Nephron progenitor cell (in vitro differentiated cells): ENCODE measurements at regions not wholly inside any gene's neighbourhood (a gene's known extent, or its start where the extent isn't known, plus 50 kb on each side); places are given as distances from the start of the nearest gene placed in this dataset.

ENCODE experiments used
- DNase-seq: peaks from one replicate; pipeline ENCODE4 v3.0.0; 2021
- H3K27ac Mint-ChIP-seq: 2 replicates; pipeline ENCODE4 v1.8.0; 2021; ENCODE audit warnings: mild to moderate bottlenecking, moderate library complexity, mixed read lengths
- H3K27me3 Mint-ChIP-seq: 2 replicates; pipeline ENCODE4 v1.8.0; 2021; ENCODE audit warnings: mild to moderate bottlenecking, low read depth, mixed read lengths; ENCODE audit not compliant: poor library complexity
- H3K36me3 Mint-ChIP-seq: 2 replicates; pipeline ENCODE4 v1.8.0; 2021; ENCODE audit warnings: low read depth, mixed read lengths
- H3K4me1 Mint-ChIP-seq: 2 replicates; pipeline ENCODE4 v1.8.0; 2021; ENCODE audit warnings: mixed read lengths
- H3K4me3 Mint-ChIP-seq: 2 replicates; pipeline ENCODE4 v1.8.0; 2021; ENCODE audit warnings: mild to moderate bottlenecking, moderate library complexity, mixed read lengths
- H3K9me3 Mint-ChIP-seq: 2 replicates; pipeline ENCODE4 v1.8.0; 2021; ENCODE audit warnings: mild to moderate bottlenecking, moderate library complexity, mixed read lengths
- CTCF ChIP-seq: fragments of 200-600 bp; sonication (generic); IDR thresholded peaks from 2 replicates; pipeline ENCODE4 v1.5.0; 2021; ENCODE audit warnings: antibody characterized with exemption

GRCh38 chr10:57973451-57973850 lies 294.2 kb downstream of the IPMK start:
- TF ChIP-seq CTCF = no peak
- Mint-ChIP-seq H3K4me3 (no peak overlapping the region), H3K27me3 (no peaks in the 10 kb centered on the region), H3K9me3 (no peaks in the 10 kb centered on the region), H3K36me3 (no peaks in the 10 kb centered on the region), H3K27ac (no peak overlapping the region), H3K4me1 (no peaks in the 10 kb centered on the region)
- no peak for DNase-seq

GRCh38 chr10:57972783-57973182 lies 294.9 kb downstream of the IPMK start:
- TF ChIP-seq CTCF = no peak
- Mint-ChIP-seq H3K4me3 (no peak overlapping the region), H3K4me1 (no peaks in the 10 kb centered on the region), H3K27me3 (no peaks in the 10 kb centered on the region), H3K9me3 (no peaks in the 10 kb centered on the region), H3K36me3 (no peaks in the 10 kb centered on the region), H3K27ac (no peak overlapping the region)
- DNase-seq = no peak

GRCh38 chr10:57968328-57969016 lies 299.2 kb downstream of the IPMK start:
- Mint-ChIP-seq H3K4me3 (no peak overlapping the region), H3K9me3 (no peaks in the 10 kb centered on the region), H3K4me1 (no peaks in the 10 kb centered on the region), H3K36me3 (no peaks in the 10 kb centered on the region), H3K27ac (no peak overlapping the region), H3K27me3 (no peaks in the 10 kb centered on the region)
- DNase-seq = no peak
- TF ChIP-seq CTCF = no peak

GRCh38 chr10:57964351-57964750 lies 303.3 kb downstream of the IPMK start:
- Mint-ChIP-seq H3K27ac (no peak overlapping the region), H3K27me3 (no peaks in the 10 kb centered on the region), H3K36me3 (no peaks in the 10 kb centered on the region), H3K4me1 (no peaks in the 10 kb centered on the region), H3K9me3 (no peaks in the 10 kb centered on the region), H3K4me3 (no peak overlapping the region)
- DNase-seq = no peak
- TF ChIP-seq CTCF = no peak

GRCh38 chr10:57963546-57963945 lies 304.1 kb downstream of the IPMK start:
- TF ChIP-seq CTCF = no peak
- H3K27ac Mint-ChIP-seq = no peak overlapping the region
- no peaks in the 10 kb centered on the region for H3K9me3 Mint-ChIP-seq

GRCh38 chr10:57962839-57963238 lies 304.9 kb downstream of the IPMK start:
- Mint-ChIP-seq H3K36me3 (no peaks in the 10 kb centered on the region), H3K27ac (no peak overlapping the region), H3K4me1 (no peaks in the 10 kb centered on the region), H3K27me3 (no peaks in the 10 kb centered on the region), H3K4me3 (no peak overlapping the region), H3K9me3 (no peaks in the 10 kb centered on the region)
- DNase-seq = no peak
- no peak for TF ChIP-seq CTCF

More at GRCh38 chr10:57963546-57963945, 304.1 kb downstream of the IPMK start:
- no peak for DNase-seq
- no peaks in the 10 kb centered on the region for H3K4me1 Mint-ChIP-seq
- no peaks in the 10 kb centered on the region for H3K27me3 Mint-ChIP-seq
- no peaks in the 10 kb centered on the region for H3K36me3 Mint-ChIP-seq
- H3K4me3 Mint-ChIP-seq = no peak overlapping the region
